ENCODE measurements at regions not wholly inside any gene's neighbourhood (a gene's known extent, or its start where the extent isn't known, plus 50 kb on each side); places are given as distances from the start of the nearest gene placed in this dataset.

GRCh38 chr4:123455360-123455759, 58.8 kb downstream of the SPRY1 start:
- DNase-seq, result no peak

GRCh38 chr4:123462007-123462406, 65.4 kb downstream of the SPRY1 start:
- no peak for DNase-seq

GRCh38 chr4:123463869-123464268, 67.3 kb downstream of the SPRY1 start:
- no peak for DNase-seq

- no peak for DNase-seq
Observed at GRCh38 chr4:123465416-123465815, 68.8 kb downstream of the SPRY1 start.

GRCh38 chr4:123466080-123466785, 69.6 kb downstream of the SPRY1 start:
- no peak for DNase-seq

GRCh38 chr4:123468479-123469031, 72.0 kb downstream of the SPRY1 start:
- no peak for DNase-seq

GRCh38 chr4:123469245-123469644, 72.7 kb downstream of the SPRY1 start:
- no peak for DNase-seq

- DNase-seq, result no peak
Observed at GRCh38 chr4:123469696-123470095, 73.1 kb downstream of the SPRY1 start.

- no peak for DNase-seq
Observed at GRCh38 chr4:123470640-123471039, 74.0 kb downstream of the SPRY1 start.

- no peak for DNase-seq
Observed at GRCh38 chr4:123471655-123472369, 75.2 kb downstream of the SPRY1 start.

GRCh38 chr4:123474817-123475216, 78.2 kb downstream of the SPRY1 start:
- no peak for DNase-seq

GRCh38 chr4:123476089-123476488, 79.5 kb downstream of the SPRY1 start:
- DNase-seq, result no peak

- peak; percentile 68 for DNase-seq
Observed at GRCh38 chr4:123477711-123478209, 81.2 kb downstream of the SPRY1 start.

- no peak for DNase-seq
Observed at GRCh38 chr4:123478859-123479345, 82.3 kb downstream of the SPRY1 start.

- DNase-seq, result no peak
Observed at GRCh38 chr4:123479944-123480343, 83.3 kb downstream of the SPRY1 start.

- DNase-seq, result no peak
Observed at GRCh38 chr4:123480706-123481418, 84.3 kb downstream of the SPRY1 start.

- DNase-seq, result no peak
Observed at GRCh38 chr4:123481717-123482116, 85.1 kb downstream of the SPRY1 start.

- DNase-seq, result no peak
Observed at GRCh38 chr4:123484291-123484926, 87.8 kb downstream of the SPRY1 start.

- DNase-seq, result no peak
Observed at GRCh38 chr4:123485601-123486000, 89.0 kb downstream of the SPRY1 start.

GRCh38 chr4:123488916-123489315, 92.3 kb downstream of the SPRY1 start:
- DNase-seq, result no peak

GRCh38 chr4:123495530-123495929, 98.9 kb downstream of the SPRY1 start:
- no peak for DNase-seq

GRCh38 chr4:123496421-123496820, 99.8 kb downstream of the SPRY1 start:
- no peak for DNase-seq

GRCh38 chr4:123497340-123497739, 100.7 kb downstream of the SPRY1 start:
- no peak for DNase-seq

Data from activated CD8-positive, alpha-beta memory T cell treated with anti-CD3 and anti-CD28 coated beads, Interleukin-2, amount 50 U/mL, for 48 hours (primary cell).